Retinal pigment epithelial cell (primary cell): ENCODE measurements at regions not wholly inside any gene's neighbourhood (a gene's known extent, or its start where the extent isn't known, plus 50 kb on each side); places are given as distances from the start of the nearest gene placed in this dataset.

Source experiments
- DNase-seq: peaks from one replicate; pipeline ENCODE4 v3.0.0-alpha.2; 2010; ENCODE audit warnings: low read depth
- H3K4me3 ChIP-seq: 2 replicates; pipeline ENCODE4 v1.5.1; 2011; ENCODE audit warnings: mild to moderate bottlenecking, low read length, control low read depth, moderate library complexity
- CTCF ChIP-seq: conservative IDR thresholded peaks from 2 replicates; pipeline ENCODE4 v1.5.1; 2011; ENCODE audit warnings: low read depth, low read length, control low read depth, inconsistent platforms

GRCh38 chr18:73950116-73950700 is 197.4 kb downstream of the FBXO15 start:
- H3K4me3 ChIP-seq: no peak overlapping the region
- DNase-seq: no peak
- no peak for TF ChIP-seq CTCF

GRCh38 chr18:73948497-73948896 is 199.1 kb downstream of the FBXO15 start:
- no peak for DNase-seq
- H3K4me3 ChIP-seq: no peak overlapping the region
- TF ChIP-seq CTCF: no peak

GRCh38 chr18:73948084-73948483 is 199.6 kb downstream of the FBXO15 start:
- no peak for DNase-seq
- H3K4me3 ChIP-seq: no peak overlapping the region
- TF ChIP-seq CTCF: no peak

- H3K4me3 ChIP-seq: no peak overlapping the region
- TF ChIP-seq CTCF: no peak
- DNase-seq: no peak
Measured at GRCh38 chr18:73947180-73947921, 200.3 kb downstream of the FBXO15 start.

- TF ChIP-seq CTCF: no peak
- no peak for DNase-seq
- H3K4me3 ChIP-seq: no peak overlapping the region
Measured at GRCh38 chr18:73945130-73945792, 202.4 kb downstream of the FBXO15 start.

- TF ChIP-seq CTCF: no peak
- no peak for DNase-seq
- no peak overlapping the region for H3K4me3 ChIP-seq
Measured at GRCh38 chr18:73944715-73945114, 202.9 kb downstream of the FBXO15 start.
